ENCODE measurements at regions not wholly inside any gene's neighbourhood (a gene's known extent, or its start where the extent isn't known, plus 50 kb on each side); places are given as distances from the start of the nearest gene placed in this dataset.

GRCh38 chr15:81905889-81906288, 139.9 kb downstream of the MEX3B start:
- TF ChIP-seq MYC (IDR thresholded peaks at IDR 0.05; ENCODE audit: low read depth, low read length) (no peak), CTCF (IDR thresholded peaks at IDR 0.05; ENCODE audit: low read depth, low read length) (no peak)

Measured in NB4 (cell line).